DND-41 (cell line): ENCODE measurements at regions not wholly inside any gene's neighbourhood (a gene's known extent, or its start where the extent isn't known, plus 50 kb on each side); places are given as distances from the start of the nearest gene placed in this dataset.

ENCODE experiments used
- EZH2 ChIP-seq: IDR thresholded peaks from 3 replicates; pipeline ENCODE4 v1.6.1; 2012; ENCODE audit warnings: borderline replicate concordance, low read depth, mild to moderate bottlenecking, moderate library complexity, low read length, inconsistent platforms; ENCODE audit not compliant: severe bottlenecking
- TF ChIP-seq, protein P1 (sequence below): IDR thresholded peaks from 2 replicates; pipeline ENCODE4 v1.5.1; 2012; ENCODE audit warnings: borderline replicate concordance, low read length, moderate library complexity, mild to moderate bottlenecking; ENCODE audit not compliant: poor library complexity, severe bottlenecking; ENCODE audit errors: extremely low read depth

DNA sequence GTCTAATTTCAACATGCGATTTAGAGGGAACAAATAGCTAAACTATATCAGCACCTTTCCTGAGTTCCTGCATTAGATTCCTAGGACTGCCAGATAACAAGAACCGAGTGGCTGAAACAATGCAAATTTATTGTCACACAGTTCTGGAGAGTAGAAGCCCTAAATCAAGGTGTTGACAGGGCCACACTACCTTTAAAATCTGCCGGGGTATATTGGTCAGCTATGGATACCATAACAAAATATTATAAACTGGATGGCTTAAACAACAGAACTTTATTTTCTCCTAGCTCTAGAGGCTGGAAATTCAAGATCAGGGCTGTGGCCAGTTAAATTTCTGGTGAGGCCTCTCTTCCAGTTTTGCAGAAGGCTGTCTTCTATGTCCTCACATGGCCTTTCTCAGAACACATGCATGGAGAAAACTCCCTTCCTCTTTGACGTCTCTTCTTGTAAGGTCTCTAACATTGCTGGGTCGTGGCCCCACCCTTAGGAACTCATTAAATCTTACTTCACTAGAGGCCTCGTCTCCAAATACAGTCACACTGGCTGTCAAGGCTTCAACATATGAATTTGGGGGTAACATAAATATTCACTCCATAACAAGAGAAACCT is 144.3 kb downstream of the FCRL5 start:
- TF ChIP-seq, protein P1, sequence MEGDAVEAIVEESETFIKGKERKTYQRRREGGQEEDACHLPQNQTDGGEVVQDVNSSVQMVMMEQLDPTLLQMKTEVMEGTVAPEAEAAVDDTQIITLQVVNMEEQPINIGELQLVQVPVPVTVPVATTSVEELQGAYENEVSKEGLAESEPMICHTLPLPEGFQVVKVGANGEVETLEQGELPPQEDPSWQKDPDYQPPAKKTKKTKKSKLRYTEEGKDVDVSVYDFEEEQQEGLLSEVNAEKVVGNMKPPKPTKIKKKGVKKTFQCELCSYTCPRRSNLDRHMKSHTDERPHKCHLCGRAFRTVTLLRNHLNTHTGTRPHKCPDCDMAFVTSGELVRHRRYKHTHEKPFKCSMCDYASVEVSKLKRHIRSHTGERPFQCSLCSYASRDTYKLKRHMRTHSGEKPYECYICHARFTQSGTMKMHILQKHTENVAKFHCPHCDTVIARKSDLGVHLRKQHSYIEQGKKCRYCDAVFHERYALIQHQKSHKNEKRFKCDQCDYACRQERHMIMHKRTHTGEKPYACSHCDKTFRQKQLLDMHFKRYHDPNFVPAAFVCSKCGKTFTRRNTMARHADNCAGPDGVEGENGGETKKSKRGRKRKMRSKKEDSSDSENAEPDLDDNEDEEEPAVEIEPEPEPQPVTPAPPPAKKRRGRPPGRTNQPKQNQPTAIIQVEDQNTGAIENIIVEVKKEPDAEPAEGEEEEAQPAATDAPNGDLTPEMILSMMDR = no peak
- no peak for TF ChIP-seq EZH2
